A673 (cell line): ENCODE measurements at regions not wholly inside any gene's neighbourhood (a gene's known extent, or its start where the extent isn't known, plus 50 kb on each side); places are given as distances from the start of the nearest gene placed in this dataset.

ENCODE experiments used
- CTCF ChIP-seq: fragments of 300-800, 200-600 bp; sonication (generic); conservative IDR thresholded peaks from 2 replicates; pipeline ENCODE4 v1.5.1; 2017; ENCODE audit warnings: low read depth, mild to moderate bottlenecking, antibody characterized with exemption, low read length, moderate library complexity, mixed read lengths
- EZH2 ChIP-seq: fragments of 200-600 bp; sonication (generic); IDR thresholded peaks from 2 replicates; pipeline ENCODE4 v1.6.1; 2017; ENCODE audit warnings: borderline replicate concordance, low read depth, mild to moderate bottlenecking, mixed read lengths, antibody characterized with exemption, low read length; ENCODE audit not compliant: poor library complexity, severe bottlenecking

DNA sequence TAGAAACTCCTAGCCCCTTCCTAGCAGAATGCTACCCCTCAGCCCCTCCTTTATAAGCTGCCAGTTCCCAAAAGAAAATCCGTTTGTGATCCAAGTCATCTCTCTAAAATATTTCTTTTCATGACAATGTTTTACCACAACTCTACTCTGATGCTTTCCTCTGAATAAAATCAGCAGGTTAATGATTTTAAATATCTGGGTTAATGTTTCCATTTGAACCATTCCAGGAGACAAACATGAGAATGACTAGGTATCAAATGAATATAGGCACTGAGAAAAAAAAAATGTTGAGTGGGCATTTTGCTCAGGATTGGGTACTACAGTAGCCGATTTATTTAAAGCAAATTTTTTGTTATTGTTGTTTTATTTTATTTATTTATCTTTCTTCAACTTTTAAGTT is 360.3 kb downstream of the WDR11 start:
- TF ChIP-seq CTCF (no peak), EZH2 (no peak)
